ENCODE measurements at regions not wholly inside any gene's neighbourhood (a gene's known extent, or its start where the extent isn't known, plus 50 kb on each side); places are given as distances from the start of the nearest gene placed in this dataset.

DNA sequence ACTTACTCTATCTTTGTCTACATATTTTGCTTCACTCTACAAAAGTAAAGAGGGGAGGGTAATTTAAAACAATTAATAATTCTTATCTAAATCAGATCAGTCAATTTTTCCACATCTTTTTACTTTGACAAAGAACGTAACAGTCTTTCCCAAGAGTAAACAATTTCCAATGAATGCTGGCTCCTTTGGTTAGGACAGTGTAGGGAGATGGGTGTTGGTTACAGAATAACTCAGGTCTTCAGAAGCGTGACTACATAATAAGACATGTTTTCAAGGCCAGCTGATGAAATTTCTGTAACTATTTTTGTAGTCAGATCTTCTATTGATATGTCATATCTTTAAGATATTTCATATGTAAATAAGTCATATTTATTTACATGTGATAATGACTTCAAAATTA lies 183.0 kb upstream of the CAND1 start:
- Histone ChIP-seq H4K20me1 (replicated peaks; ENCODE audit: insufficient read depth) (no peaks in the 10 kb centered on the region), H3K27ac (ENCODE audit: low read depth) (no peak overlapping the region), H2AFZ (no peak overlapping the region), H3K27me3 (ENCODE audit: insufficient read depth) (no peaks in the 10 kb centered on the region), H3K4me2 (no peak overlapping the region), H3F3A (replicated peaks; ENCODE audit: low read depth) (no peaks in the 10 kb centered on the region), H3K4me1 (ENCODE audit: insufficient read depth) (peaks cover 3% of the 10 kb centered on the region; the same call in 1 of the 2 replicates), H3K79me2 (replicated peaks; ENCODE audit: insufficient read depth) (no peaks in the 10 kb centered on the region), H3K36me3 (ENCODE audit: insufficient read depth) (no peaks in the 10 kb centered on the region), H3K4me3 (no peak overlapping the region), H3K9me2 (ENCODE audit: insufficient read depth) (0 out of 2 replicates have a peak, but pooled peaks cover 6% of the 10 kb centered on the region)
- TF ChIP-seq, protein P1, sequence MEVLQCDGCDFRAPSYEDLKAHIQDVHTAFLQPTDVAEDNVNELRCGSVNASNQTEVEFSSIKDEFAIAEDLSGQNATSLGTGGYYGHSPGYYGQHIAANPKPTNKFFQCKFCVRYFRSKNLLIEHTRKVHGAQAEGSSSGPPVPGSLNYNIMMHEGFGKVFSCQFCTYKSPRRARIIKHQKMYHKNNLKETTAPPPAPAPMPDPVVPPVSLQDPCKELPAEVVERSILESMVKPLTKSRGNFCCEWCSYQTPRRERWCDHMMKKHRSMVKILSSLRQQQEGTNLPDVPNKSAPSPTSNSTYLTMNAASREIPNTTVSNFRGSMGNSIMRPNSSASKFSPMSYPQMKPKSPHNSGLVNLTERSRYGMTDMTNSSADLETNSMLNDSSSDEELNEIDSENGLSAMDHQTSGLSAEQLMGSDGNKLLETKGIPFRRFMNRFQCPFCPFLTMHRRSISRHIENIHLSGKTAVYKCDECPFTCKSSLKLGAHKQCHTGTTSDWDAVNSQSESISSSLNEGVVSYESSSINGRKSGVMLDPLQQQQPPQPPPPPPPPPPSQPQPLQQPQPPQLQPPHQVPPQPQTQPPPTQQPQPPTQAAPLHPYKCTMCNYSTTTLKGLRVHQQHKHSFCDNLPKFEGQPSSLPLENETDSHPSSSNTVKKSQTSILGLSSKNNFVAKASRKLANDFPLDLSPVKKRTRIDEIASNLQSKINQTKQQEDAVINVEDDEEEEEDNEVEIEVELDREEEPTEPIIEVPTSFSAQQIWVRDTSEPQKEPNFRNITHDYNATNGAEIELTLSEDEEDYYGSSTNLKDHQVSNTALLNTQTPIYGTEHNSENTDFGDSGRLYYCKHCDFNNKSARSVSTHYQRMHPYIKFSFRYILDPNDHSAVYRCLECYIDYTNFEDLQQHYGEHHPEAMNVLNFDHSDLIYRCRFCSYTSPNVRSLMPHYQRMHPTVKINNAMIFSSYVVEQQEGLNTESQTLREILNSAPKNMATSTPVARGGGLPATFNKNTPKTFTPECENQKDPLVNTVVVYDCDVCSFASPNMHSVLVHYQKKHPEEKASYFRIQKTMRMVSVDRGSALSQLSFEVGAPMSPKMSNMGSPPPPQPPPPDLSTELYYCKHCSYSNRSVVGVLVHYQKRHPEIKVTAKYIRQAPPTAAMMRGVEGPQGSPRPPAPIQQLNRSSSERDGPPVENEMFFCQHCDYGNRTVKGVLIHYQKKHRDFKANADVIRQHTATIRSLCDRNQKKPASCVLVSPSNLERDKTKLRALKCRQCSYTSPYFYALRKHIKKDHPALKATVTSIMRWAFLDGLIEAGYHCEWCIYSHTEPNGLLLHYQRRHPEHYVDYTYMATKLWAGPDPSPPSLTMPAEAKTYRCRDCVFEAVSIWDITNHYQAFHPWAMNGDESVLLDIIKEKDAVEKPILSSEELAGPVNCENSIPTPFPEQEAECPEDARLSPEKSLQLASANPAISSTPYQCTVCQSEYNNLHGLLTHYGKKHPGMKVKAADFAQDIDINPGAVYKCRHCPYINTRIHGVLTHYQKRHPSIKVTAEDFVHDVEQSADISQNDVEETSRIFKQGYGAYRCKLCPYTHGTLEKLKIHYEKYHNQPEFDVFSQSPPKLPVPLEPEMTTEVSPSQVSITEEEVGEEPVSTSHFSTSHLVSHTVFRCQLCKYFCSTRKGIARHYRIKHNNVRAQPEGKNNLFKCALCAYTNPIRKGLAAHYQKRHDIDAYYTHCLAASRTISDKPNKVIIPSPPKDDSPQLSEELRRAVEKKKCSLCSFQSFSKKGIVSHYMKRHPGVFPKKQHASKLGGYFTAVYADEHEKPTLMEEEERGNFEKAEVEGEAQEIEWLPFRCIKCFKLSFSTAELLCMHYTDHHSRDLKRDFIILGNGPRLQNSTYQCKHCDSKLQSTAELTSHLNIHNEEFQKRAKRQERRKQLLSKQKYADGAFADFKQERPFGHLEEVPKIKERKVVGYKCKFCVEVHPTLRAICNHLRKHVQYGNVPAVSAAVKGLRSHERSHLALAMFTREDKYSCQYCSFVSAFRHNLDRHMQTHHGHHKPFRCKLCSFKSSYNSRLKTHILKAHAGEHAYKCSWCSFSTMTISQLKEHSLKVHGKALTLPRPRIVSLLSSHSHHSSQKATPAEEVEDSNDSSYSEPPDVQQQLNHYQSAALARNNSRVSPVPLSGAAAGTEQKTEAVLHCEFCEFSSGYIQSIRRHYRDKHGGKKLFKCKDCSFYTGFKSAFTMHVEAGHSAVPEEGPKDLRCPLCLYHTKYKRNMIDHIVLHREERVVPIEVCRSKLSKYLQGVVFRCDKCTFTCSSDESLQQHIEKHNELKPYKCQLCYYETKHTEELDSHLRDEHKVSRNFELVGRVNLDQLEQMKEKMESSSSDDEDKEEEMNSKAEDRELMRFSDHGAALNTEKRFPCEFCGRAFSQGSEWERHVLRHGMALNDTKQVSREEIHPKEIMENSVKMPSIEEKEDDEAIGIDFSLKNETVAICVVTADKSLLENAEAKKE (CRISPR knock-in tag; IDR thresholded peaks at IDR 0.05), result no peak
- TF ChIP-seq STAT1 (IDR thresholded peaks at IDR 0.05; ENCODE audit: unreplicated experiment) (no peak), ZNF331 (CRISPR knock-in tag; IDR thresholded peaks at IDR 0.05; ENCODE audit: low read depth) (no peak), JUNB (IDR thresholded peaks at IDR 0.05; ENCODE audit: unreplicated experiment) (no peak), ZNF114 (CRISPR knock-in tag; IDR thresholded peaks at IDR 0.05) (no peak), NANOG (IDR thresholded peaks at IDR 0.05; ENCODE audit: borderline replicate concordance) (no peak), POLR2AphosphoS5 (IDR thresholded peaks at IDR 0.05; ENCODE audit: low read depth) (no peak), CREB1 (CRISPR knock-in tag; IDR thresholded peaks at IDR 0.05; ENCODE audit: low read depth) (no peak), EZH2 (IDR thresholded peaks at IDR 0.05; ENCODE audit: low read depth, unreplicated experiment) (no peak), EZH2phosphoT487 (IDR thresholded peaks at IDR 0.05; ENCODE audit: unreplicated experiment) (no peak)
- TF ChIP-seq, protein P2, sequence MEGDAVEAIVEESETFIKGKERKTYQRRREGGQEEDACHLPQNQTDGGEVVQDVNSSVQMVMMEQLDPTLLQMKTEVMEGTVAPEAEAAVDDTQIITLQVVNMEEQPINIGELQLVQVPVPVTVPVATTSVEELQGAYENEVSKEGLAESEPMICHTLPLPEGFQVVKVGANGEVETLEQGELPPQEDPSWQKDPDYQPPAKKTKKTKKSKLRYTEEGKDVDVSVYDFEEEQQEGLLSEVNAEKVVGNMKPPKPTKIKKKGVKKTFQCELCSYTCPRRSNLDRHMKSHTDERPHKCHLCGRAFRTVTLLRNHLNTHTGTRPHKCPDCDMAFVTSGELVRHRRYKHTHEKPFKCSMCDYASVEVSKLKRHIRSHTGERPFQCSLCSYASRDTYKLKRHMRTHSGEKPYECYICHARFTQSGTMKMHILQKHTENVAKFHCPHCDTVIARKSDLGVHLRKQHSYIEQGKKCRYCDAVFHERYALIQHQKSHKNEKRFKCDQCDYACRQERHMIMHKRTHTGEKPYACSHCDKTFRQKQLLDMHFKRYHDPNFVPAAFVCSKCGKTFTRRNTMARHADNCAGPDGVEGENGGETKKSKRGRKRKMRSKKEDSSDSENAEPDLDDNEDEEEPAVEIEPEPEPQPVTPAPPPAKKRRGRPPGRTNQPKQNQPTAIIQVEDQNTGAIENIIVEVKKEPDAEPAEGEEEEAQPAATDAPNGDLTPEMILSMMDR (conservative IDR thresholded peaks at IDR 0.05; ENCODE audit: low read depth in 2 of 2), result no peak
- TF ChIP-seq, protein P3, sequence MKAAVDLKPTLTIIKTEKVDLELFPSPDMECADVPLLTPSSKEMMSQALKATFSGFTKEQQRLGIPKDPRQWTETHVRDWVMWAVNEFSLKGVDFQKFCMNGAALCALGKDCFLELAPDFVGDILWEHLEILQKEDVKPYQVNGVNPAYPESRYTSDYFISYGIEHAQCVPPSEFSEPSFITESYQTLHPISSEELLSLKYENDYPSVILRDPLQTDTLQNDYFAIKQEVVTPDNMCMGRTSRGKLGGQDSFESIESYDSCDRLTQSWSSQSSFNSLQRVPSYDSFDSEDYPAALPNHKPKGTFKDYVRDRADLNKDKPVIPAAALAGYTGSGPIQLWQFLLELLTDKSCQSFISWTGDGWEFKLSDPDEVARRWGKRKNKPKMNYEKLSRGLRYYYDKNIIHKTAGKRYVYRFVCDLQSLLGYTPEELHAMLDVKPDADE (IDR thresholded peaks at IDR 0.05), result no peak
- TF ChIP-seq, protein P4, sequence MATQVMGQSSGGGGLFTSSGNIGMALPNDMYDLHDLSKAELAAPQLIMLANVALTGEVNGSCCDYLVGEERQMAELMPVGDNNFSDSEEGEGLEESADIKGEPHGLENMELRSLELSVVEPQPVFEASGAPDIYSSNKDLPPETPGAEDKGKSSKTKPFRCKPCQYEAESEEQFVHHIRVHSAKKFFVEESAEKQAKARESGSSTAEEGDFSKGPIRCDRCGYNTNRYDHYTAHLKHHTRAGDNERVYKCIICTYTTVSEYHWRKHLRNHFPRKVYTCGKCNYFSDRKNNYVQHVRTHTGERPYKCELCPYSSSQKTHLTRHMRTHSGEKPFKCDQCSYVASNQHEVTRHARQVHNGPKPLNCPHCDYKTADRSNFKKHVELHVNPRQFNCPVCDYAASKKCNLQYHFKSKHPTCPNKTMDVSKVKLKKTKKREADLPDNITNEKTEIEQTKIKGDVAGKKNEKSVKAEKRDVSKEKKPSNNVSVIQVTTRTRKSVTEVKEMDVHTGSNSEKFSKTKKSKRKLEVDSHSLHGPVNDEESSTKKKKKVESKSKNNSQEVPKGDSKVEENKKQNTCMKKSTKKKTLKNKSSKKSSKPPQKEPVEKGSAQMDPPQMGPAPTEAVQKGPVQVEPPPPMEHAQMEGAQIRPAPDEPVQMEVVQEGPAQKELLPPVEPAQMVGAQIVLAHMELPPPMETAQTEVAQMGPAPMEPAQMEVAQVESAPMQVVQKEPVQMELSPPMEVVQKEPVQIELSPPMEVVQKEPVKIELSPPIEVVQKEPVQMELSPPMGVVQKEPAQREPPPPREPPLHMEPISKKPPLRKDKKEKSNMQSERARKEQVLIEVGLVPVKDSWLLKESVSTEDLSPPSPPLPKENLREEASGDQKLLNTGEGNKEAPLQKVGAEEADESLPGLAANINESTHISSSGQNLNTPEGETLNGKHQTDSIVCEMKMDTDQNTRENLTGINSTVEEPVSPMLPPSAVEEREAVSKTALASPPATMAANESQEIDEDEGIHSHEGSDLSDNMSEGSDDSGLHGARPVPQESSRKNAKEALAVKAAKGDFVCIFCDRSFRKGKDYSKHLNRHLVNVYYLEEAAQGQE (IDR thresholded peaks at IDR 0.05; ENCODE audit: unreplicated experiment), result no peak
- no peak for DNase-seq (ENCODE audit: low spot score)
- Mint-ChIP-seq H3K27me3 (ENCODE audit: insufficient read depth, low read depth, poor library complexity) (no peaks in the 10 kb centered on the region), H3K36me3 (ENCODE audit: low read depth) (no peaks in the 10 kb centered on the region), H3K4me3 (no peak overlapping the region), H3K27ac (no peak overlapping the region), H3K4me1 (peaks cover 11% of the 10 kb centered on the region), H3K9me3 (no peaks in the 10 kb centered on the region)
- ATAC-seq, result no peak
